HFF-Myc (cell line): ENCODE measurements at regions not wholly inside any gene's neighbourhood (a gene's known extent, or its start where the extent isn't known, plus 50 kb on each side); places are given as distances from the start of the nearest gene placed in this dataset.

Source experiments
- DNase-seq: peaks from one replicate; pipeline ENCODE4 v3.0.0-alpha.2; 2011; ENCODE audit warnings: low read depth; ENCODE audit errors: extremely low read depth
- H3K4me3 ChIP-seq: replicated peaks from 2 replicates; pipeline ENCODE4 v1.5.1; 2011; ENCODE audit warnings: low read depth, mild to moderate bottlenecking, control low read depth, low read length
- TF ChIP-seq, protein P1 (sequence below): IDR thresholded peaks from 2 replicates; pipeline ENCODE4 v1.5.1; 2012; ENCODE audit warnings: mild to moderate bottlenecking, low read depth, low read length, control low read depth; ENCODE audit errors: missing control alignments

DNA sequence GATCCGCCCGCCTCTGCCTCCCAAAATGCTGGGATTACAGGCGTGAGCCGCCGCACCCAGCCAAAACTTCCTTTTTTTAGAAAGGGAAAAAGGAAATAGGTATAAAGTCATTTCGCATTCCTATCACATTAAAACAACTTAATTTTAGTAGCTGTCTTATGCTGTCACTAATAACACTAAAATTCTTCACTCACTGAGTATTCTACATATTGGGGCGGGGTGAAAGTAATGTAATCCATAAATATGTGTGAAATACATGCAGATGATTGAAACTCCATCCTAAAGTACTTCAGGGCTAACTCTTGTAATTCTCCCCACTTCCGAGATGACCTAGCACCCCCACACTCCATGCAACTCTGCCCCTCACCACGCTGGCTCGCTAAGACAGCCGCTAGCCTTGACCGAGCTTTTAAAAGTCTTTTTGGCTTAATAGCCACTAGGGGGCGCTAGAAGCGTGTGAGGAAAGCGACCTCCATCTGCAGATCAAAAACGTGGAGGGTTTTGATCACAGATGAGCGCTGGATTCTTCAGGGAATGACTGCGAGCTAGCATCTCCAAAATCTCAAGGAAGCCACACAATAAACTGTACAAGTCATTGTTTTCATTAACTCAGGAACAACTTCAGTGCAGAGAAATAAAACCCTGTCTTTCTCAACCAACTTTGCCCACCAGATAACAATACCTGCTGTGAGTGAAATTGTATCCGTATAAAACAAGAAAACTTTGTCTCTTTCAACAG lies 129.3 kb upstream of the IGF1R start:
- no peak overlapping the region for H3K4me3 ChIP-seq
- peak; percentile 43 for DNase-seq

DNA sequence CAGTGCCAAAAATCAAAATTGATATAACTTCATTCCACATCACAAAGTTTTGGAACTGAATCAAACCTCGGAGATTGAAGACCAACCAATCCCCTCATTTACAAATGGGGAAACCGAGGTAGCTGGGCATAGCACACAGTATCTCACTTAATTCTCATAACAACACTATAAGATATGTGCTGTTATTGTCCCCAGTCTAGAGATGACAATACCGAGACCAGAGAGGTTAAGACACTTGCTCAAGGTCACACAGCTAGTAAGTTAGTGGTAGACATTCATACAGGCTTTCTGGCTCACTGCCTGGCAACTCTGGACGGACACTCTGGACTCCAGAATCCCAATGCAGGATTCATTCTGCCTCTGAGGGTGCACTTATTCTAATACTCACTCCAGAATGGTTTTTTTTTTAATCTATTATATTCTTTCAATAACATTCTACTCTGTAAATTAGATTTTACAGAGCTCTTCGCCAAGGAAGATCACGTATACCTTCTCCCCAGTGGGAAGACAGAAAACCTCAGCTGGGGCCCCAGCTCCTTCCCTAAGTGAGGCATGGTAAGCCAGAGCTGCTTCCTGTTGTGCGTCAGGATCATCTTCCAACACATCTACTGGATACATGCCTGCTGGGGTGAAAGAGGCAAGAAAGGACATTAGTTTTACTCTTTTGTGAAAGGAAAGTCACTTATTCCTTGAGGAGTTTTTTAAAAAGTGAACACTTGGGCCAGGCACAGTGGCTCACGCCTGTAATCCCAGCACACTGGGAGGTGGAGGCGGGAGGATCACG lies 128.4 kb upstream of the IGF1R start:
- DNase-seq: no peak
- no peak overlapping the region for H3K4me3 ChIP-seq
- TF ChIP-seq, protein P1, sequence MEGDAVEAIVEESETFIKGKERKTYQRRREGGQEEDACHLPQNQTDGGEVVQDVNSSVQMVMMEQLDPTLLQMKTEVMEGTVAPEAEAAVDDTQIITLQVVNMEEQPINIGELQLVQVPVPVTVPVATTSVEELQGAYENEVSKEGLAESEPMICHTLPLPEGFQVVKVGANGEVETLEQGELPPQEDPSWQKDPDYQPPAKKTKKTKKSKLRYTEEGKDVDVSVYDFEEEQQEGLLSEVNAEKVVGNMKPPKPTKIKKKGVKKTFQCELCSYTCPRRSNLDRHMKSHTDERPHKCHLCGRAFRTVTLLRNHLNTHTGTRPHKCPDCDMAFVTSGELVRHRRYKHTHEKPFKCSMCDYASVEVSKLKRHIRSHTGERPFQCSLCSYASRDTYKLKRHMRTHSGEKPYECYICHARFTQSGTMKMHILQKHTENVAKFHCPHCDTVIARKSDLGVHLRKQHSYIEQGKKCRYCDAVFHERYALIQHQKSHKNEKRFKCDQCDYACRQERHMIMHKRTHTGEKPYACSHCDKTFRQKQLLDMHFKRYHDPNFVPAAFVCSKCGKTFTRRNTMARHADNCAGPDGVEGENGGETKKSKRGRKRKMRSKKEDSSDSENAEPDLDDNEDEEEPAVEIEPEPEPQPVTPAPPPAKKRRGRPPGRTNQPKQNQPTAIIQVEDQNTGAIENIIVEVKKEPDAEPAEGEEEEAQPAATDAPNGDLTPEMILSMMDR: no peak

More for the DNA sequence above, 129.3 kb upstream of the IGF1R start:
- TF ChIP-seq, protein P1: peak; percentile 79

DNA sequence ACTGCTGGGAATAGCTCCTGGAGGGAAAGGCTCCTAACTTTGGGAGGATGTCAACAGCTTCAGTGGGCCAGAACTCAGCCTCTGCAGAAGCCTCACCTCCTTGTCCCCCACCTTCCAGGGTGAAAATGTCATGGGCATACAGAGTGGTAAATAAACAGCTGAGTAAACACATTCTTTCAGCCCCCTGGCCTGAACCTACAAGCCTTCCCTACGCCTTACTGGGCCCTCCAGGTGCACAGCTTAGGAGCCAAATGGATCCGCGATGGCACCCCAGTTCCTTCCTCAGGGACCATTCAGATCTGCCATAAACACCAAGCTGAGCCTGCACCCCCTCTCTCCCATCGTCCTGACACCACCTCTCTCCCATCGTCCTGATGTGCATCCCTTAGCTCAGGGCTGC lies 126.2 kb upstream of the IGF1R start:
- no peak overlapping the region for H3K4me3 ChIP-seq
- DNase-seq: no peak
- TF ChIP-seq, protein P1: no peak

DNA sequence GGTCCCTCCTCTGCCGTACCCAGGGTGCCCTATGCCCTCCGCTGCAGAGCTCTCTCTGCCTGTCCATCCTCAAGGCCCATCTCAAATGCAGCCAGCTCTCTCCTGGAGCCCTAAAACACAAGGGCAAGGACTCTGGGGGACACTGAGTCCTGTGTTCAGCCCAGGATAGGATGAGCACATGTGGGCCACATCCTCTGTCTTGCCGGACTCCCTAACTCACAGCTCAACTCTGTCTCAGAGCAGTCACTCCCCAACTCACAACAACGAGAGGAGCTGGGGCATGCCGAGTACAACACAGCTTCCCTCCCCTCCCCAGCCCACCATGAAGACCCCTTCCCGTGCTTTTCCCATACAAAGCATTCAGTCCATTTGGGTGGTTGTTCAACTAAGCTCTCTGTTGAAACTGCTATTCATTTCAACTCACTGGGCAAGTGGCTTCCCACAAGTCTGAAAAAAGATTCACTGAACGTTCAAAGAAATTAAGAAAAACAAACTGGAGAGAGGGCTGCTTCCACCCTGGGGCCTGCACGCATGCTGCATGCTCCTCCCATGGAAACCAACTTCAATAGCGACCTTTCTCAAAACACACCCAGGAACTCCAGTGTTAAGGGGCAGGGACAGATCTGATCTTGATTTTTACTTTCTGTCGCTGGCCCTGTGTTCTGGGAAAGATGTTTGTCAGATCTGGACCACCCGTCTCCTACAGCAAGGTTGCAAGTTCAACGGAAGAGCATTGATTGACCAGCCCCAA lies 124.3 kb upstream of the IGF1R start:
- no peak for DNase-seq
- no peak overlapping the region for H3K4me3 ChIP-seq
- TF ChIP-seq, protein P1: no peak

DNA sequence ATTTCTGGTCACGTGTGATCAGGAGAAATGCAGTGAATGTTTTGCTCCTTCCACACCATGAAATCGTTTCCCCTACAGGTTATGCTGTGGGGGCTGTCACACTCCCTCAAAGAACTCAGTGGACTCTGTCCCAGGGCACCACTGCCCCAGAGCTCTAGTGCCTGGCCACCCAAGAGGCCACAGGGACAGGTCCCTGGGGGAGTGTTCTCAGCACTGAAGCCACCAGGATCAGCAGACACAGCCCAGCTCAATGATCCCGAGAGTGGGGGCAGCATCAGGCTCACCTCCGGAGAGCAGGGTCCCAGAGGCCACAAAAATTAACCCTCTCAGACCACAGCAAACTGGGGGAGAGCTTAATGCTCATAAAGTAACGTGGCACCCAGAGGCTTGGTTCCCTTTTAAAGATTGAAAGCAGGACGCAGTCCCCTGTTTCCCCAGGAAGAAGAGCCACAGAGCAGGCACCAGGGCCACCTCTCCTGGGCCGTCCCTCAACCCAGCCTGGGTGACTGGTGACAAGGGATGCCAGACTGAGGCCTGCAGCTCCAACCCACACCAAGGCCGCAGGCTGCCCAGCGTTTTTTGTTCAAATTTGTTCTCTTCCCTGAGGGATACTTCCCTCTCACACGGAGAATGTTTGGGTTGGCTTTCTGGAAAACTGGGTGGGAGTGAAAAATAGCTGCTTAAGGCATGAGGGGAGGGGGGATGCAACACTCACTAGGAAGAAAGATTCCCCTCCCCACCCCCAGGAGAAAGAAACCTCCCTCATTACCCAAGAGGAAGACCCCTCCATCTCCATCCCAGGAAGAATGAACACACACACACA lies 123.3 kb upstream of the IGF1R start:
- TF ChIP-seq, protein P1: no peak
- no peak for DNase-seq
- no peak overlapping the region for H3K4me3 ChIP-seq

DNA sequence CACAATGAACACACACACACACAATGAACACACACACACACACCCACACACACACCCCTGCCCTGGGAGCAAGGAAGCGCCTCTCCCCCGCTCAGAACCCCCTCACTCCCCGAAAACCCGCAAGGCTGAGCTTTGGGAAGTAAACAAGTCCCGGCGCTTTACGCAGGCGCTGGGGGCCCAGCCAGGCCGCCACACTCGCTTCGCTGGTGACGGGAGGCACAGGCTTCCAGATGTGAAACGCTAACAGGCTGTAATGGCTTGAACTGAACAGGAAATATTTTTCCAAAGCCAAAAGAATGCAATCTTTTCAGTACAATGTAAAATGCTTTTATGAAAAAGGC lies 122.7 kb upstream of the IGF1R start:
- DNase-seq: no peak
- H3K4me3 ChIP-seq: no peak overlapping the region
- TF ChIP-seq, protein P1: no peak
